ENCODE measurements at regions not wholly inside any gene's neighbourhood (a gene's known extent, or its start where the extent isn't known, plus 50 kb on each side); places are given as distances from the start of the nearest gene placed in this dataset.
"Not testable (repeated sequence)": the region's sequence is repeated elsewhere in the genome, so short reads cannot be mapped to it uniquely, and the experiment has no call there.

- DNase-seq = no peak
Observed at GRCh38 chr1:193931356-193931755, 744.9 kb upstream of the B3GALT2 start.

- DNase-seq = no peak
Observed at GRCh38 chr1:193929374-193930033, 743.1 kb upstream of the B3GALT2 start.

- DNase-seq = no peak
Observed at GRCh38 chr1:193927550-193927949, 741.1 kb upstream of the B3GALT2 start.

- DNase-seq = no peak
Observed at GRCh38 chr1:193926956-193927355, 740.5 kb upstream of the B3GALT2 start.

- DNase-seq = no peak
Observed at GRCh38 chr1:193919827-193920226, 733.4 kb upstream of the B3GALT2 start.

GRCh38 chr1:193916452-193916851 lies 730.0 kb upstream of the B3GALT2 start:
- DNase-seq = no peak

GRCh38 chr1:193914871-193915270 lies 728.5 kb upstream of the B3GALT2 start:
- DNase-seq = no peak

GRCh38 chr1:193909406-193910082 lies 723.1 kb upstream of the B3GALT2 start:
- no peak for DNase-seq

- DNase-seq = no peak
Observed at GRCh38 chr1:193905288-193906085, 719.1 kb upstream of the B3GALT2 start.

- DNase-seq = no peak
Observed at GRCh38 chr1:193891788-193892187, 705.4 kb upstream of the B3GALT2 start.

GRCh38 chr1:193890935-193891334 lies 704.5 kb upstream of the B3GALT2 start:
- no peak for DNase-seq

- DNase-seq = no peak
Observed at GRCh38 chr1:193884848-193885558, 698.6 kb upstream of the B3GALT2 start.

- not testable (repeated sequence) for DNase-seq
Observed at GRCh38 chr1:193877920-193878319, 691.5 kb upstream of the B3GALT2 start.

GRCh38 chr1:193868425-193868824 lies 682.0 kb upstream of the B3GALT2 start:
- DNase-seq = no peak

GRCh38 chr1:193856261-193856660 lies 669.8 kb upstream of the B3GALT2 start:
- DNase-seq = no peak

GRCh38 chr1:193850745-193851144 lies 664.3 kb upstream of the B3GALT2 start:
- no peak for DNase-seq

GRCh38 chr1:193846876-193847604 lies 660.6 kb upstream of the B3GALT2 start:
- DNase-seq = no peak

GRCh38 chr1:193846411-193846810 lies 660.0 kb upstream of the B3GALT2 start:
- no peak for DNase-seq

- no peak for DNase-seq
Observed at GRCh38 chr1:193841857-193842256, 655.4 kb upstream of the B3GALT2 start.

- DNase-seq = no peak
Observed at GRCh38 chr1:193831465-193831864, 645.1 kb upstream of the B3GALT2 start.

GRCh38 chr1:193827516-193827915 lies 641.1 kb upstream of the B3GALT2 start:
- DNase-seq = no peak

- no peak for DNase-seq
Observed at GRCh38 chr1:193819376-193819775, 633.0 kb upstream of the B3GALT2 start.

- no peak for DNase-seq
Observed at GRCh38 chr1:193807208-193807607, 620.8 kb upstream of the B3GALT2 start.
